ENCODE measurements at regions not wholly inside any gene's neighbourhood (a gene's known extent, or its start where the extent isn't known, plus 50 kb on each side); places are given as distances from the start of the nearest gene placed in this dataset.

DNA sequence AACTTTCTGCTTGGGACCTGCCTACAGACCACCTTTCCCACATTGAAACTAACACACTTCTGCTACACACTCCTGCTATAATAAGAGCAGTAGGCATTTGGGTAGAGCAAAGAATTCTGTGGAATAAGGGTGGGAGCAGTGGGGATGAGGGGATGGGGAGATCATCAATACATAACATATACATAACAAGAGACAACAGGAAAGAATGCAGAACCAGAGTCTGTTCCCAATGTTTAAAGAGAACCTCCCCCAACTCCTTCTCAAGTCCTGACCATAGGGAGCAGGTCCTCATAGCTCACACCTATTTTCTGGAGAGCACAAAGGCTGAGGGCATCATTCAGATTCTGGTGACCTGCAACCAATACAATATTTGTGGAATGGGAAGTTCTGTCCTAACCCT, 121.6 kb upstream of the BARHL2 start:
- DNase-seq, result no peak
- intact Hi-C loops (cut with DNase I), result no loop called here
- TF ChIP-seq POLR2A (IDR thresholded peaks at IDR 0.05), result no peak
- TF ChIP-seq, protein P1, sequence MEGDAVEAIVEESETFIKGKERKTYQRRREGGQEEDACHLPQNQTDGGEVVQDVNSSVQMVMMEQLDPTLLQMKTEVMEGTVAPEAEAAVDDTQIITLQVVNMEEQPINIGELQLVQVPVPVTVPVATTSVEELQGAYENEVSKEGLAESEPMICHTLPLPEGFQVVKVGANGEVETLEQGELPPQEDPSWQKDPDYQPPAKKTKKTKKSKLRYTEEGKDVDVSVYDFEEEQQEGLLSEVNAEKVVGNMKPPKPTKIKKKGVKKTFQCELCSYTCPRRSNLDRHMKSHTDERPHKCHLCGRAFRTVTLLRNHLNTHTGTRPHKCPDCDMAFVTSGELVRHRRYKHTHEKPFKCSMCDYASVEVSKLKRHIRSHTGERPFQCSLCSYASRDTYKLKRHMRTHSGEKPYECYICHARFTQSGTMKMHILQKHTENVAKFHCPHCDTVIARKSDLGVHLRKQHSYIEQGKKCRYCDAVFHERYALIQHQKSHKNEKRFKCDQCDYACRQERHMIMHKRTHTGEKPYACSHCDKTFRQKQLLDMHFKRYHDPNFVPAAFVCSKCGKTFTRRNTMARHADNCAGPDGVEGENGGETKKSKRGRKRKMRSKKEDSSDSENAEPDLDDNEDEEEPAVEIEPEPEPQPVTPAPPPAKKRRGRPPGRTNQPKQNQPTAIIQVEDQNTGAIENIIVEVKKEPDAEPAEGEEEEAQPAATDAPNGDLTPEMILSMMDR (IDR thresholded peaks at IDR 0.05), result no peak
- H3K4me1 ChIP-seq, result peaks cover 13 to 17% of the 10 kb centered on the region in 2 donors
- H3K27ac ChIP-seq, result no peak overlapping the region
- no peaks in the 10 kb centered on the region for H3K9me3 ChIP-seq
- H3K27me3 ChIP-seq, result peaks cover 12% of the 10 kb centered on the region
- H3K36me3 ChIP-seq, result no peaks in the 10 kb centered on the region
- H3K4me3 ChIP-seq (replicated peaks in 1 of 3), result no peak overlapping the region

DNA sequence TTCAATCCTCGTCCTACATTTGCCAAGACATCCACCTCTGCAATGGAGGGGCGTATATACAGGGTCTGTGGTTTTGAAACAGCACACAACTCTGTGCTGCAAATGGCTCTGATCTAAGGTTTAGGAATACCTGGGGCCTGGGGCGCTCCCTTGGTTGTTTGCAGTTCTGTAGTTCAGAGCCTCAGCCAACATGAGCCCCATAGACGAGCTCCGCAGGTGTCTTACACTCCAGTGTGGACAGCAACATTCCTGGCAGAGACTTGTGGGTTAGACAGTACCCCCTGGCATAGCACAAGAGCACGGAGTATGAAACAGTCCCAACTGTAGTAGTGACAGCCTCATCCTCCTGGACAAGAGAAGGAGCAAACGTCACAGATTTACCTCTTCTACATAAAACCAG, 120.3 kb upstream of the BARHL2 start:
- Histone ChIP-seq H3K4me3 (replicated peaks in 1 of 3) (no peak overlapping the region), H3K27me3 (peaks cover 12% of the 10 kb centered on the region), H3K4me1 (peaks cover 13 to 17% of the 10 kb centered on the region in 2 donors), H3K27ac (no peak overlapping the region), H3K36me3 (no peaks in the 10 kb centered on the region), H3K9me3 (no peaks in the 10 kb centered on the region)
- DNase-seq, result no peak
- intact Hi-C loops (cut with DNase I), result no loop called here
- TF ChIP-seq POLR2A (IDR thresholded peaks at IDR 0.05), result no peak
- TF ChIP-seq, protein P1 (IDR thresholded peaks at IDR 0.05), result no peak
- WGBS, 2 donors, result 72 to 77% methylated on average over 7 of the region's 7 CpGs

DNA sequence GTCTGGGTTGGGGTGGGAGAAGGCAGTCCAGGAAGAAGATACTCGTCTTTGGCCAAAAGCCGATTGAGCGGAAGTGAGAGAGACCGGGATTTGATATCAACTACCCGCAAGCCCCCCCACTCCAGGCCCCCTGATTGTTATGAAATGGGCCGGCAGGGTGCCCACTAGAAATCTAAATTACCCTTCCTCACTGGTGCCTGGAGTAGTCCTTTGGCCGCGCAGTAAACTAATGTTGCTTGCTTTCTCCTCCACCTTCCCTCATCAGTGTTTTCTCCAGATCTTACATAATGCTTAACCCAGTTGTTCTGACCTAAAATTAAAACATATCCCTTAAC, 119.2 kb upstream of the BARHL2 start:
- intact Hi-C loops (cut with DNase I), result no loop called here
- WGBS, 2 donors, result 17 to 18% methylated on average over 8 of the region's 8 CpGs
- Histone ChIP-seq H3K27me3 (peaks cover 12% of the 10 kb centered on the region), H3K9me3 (no peaks in the 10 kb centered on the region), H3K36me3 (no peaks in the 10 kb centered on the region), H3K4me1 (peaks cover 13 to 17% of the 10 kb centered on the region in 2 donors), H3K4me3 (replicated peaks in 1 of 3) (peak overlapping the region in 1 of 3 donors; percentile 16), H3K27ac (no peak overlapping the region)
- no peak for TF ChIP-seq POLR2A (IDR thresholded peaks at IDR 0.05)
- TF ChIP-seq, protein P1 (IDR thresholded peaks at IDR 0.05), result no peak
- no peak for DNase-seq

DNA sequence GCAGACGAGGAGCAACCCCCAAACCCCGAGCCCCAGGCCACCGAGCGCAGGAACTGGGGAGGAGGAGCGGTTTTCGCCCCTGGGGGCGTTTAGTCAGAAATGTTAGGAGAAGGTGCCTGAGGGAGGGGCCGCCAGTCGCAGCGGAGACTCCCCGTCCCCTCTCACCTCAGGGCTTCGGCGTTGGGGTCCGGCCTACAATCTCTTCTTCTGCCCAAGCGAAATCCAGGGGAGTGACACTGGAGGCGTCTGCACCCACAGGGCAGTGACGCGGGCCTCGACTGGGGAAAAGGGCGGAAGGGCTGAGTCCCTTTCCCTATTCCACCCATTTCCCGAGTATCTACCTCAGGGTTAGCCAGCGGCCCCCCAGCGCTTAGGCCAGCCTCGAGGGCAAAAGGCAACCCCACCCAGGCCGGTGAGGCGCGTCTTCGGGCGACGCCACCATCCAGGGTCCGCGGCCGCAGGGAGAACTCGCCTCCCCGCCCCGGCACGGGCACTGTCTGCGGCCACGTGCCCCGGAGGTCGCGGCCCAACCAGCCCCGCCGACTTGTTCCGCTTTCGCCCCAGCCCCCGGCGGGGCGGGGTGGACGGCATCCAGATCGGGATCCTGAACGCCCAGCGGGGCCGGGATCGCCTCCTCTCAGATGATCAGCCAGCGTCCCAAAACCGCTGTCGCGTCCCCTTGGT, 118.7 kb upstream of the BARHL2 start:
- peaks cover 12% of the 10 kb centered on the region for H3K27me3 ChIP-seq
- intact Hi-C loops (cut with DNase I), result no loop called here

More for the DNA sequence above, 118.7 kb upstream of the BARHL2 start:
- WGBS, 2 donors, result 5 to 6% methylated on average over 18 to 54 of the region's 59 CpGs
- H3K9me3 ChIP-seq, result no peaks in the 10 kb centered on the region
- H3K27ac ChIP-seq, result no peak overlapping the region
- H3K4me3 ChIP-seq (replicated peaks in 1 of 3), result peak overlapping the region in 2 of 3 donors; percentile 15 to 16
- H3K36me3 ChIP-seq, result no peaks in the 10 kb centered on the region
- H3K4me1 ChIP-seq, result peaks cover 13 to 17% of the 10 kb centered on the region in 2 donors
- no peak for DNase-seq
- TF ChIP-seq, protein P1 (IDR thresholded peaks at IDR 0.05), result no peak
- TF ChIP-seq POLR2A (IDR thresholded peaks at IDR 0.05), result no peak

Measured in thyroid gland (tissue), 4 donors.